Hepatocyte (in vitro differentiated cells): ENCODE measurements at regions not wholly inside any gene's neighbourhood (a gene's known extent, or its start where the extent isn't known, plus 50 kb on each side); places are given as distances from the start of the nearest gene placed in this dataset.

Experiments used
- CTCF ChIP-seq: fragments of 200-600 bp; sonication (generic); IDR thresholded peaks from 2 replicates; pipeline ENCODE4 v1.5.1; 2016; ENCODE audit warnings: antibody characterized with exemption, mild to moderate bottlenecking; ENCODE audit not compliant: poor library complexity
- EZH2 ChIP-seq: fragments of 200-600 bp; sonication (generic); IDR thresholded peaks from 2 replicates; pipeline ENCODE4 v1.6.1; 2016; ENCODE audit warnings: antibody characterized with exemption, mild to moderate bottlenecking, borderline replicate concordance
- EZH2phosphoT487 ChIP-seq: fragments of 200-600 bp; sonication (generic); IDR thresholded peaks from one replicate; pipeline ENCODE4 v1.6.1; 2018; ENCODE audit warnings: antibody characterized with exemption, mild to moderate bottlenecking, low read depth, moderate library complexity; ENCODE audit not compliant: unreplicated experiment, severe bottlenecking

- TF ChIP-seq EZH2 (no peak), CTCF (no peak), EZH2phosphoT487 (no peak)
Observed at GRCh38 chr14:44154446-44154845, 352.6 kb downstream of the FSCB start.
